Smooth muscle cell (in vitro differentiated cells): ENCODE measurements at regions not wholly inside any gene's neighbourhood (a gene's known extent, or its start where the extent isn't known, plus 50 kb on each side); places are given as distances from the start of the nearest gene placed in this dataset.
"Not testable (repeated sequence)": the region's sequence is repeated elsewhere in the genome, so short reads cannot be mapped to it uniquely, and the experiment has no call there.

Experiments
- DNase-seq: peaks from one replicate; lab custom pipeline; 2025; ENCODE audit not compliant: unreplicated experiment; lab: John Stamatoyannopoulos, UW
- H2AFZ ChIP-seq: fragments of 200-600 bp; sonication (generic); 2 replicates; pipeline ENCODE4 v1.6.0; 2016; ENCODE audit warnings: antibody characterized with exemption, low read depth, mild to moderate bottlenecking
- H3F3A ChIP-seq: fragments of 200-600 bp; sonication (generic); 2 replicates; pipeline ENCODE4 v1.6.0; 2017; ENCODE audit warnings: antibody characterized with exemption, low read depth
- H3K27ac ChIP-seq: fragments of 200-600 bp; sonication (generic); 2 replicates; pipeline ENCODE4 v1.5.1; 2016; ENCODE audit warnings: low read depth, mild to moderate bottlenecking
- H3K27me3 ChIP-seq: fragments of 200-600 bp; sonication (generic); 2 replicates; pipeline ENCODE4 v1.6.1; 2016; ENCODE audit warnings: low read depth, mild to moderate bottlenecking
- H3K36me3 ChIP-seq: fragments of 200-600 bp; sonication (generic); 2 replicates; pipeline ENCODE4 v1.5.1; 2016; ENCODE audit warnings: low read depth
- H3K4me1 ChIP-seq: fragments of 200-600 bp; sonication (generic); 2 replicates; pipeline ENCODE4 v1.5.1; 2016; ENCODE audit warnings: low read depth
- H3K4me2 ChIP-seq: fragments of 200-600 bp; sonication (generic); 2 replicates; pipeline ENCODE4 v1.6.0; 2016; ENCODE audit warnings: mild to moderate bottlenecking
- H3K4me3 ChIP-seq: fragments of 200-600 bp; sonication (generic); 2 replicates; pipeline ENCODE4 v1.5.1; 2016; ENCODE audit warnings: mild to moderate bottlenecking
- H3K79me2 ChIP-seq: fragments of 200-600 bp; sonication (generic); 2 replicates; pipeline ENCODE4 v1.6.0; 2016; ENCODE audit warnings: low read depth, mild to moderate bottlenecking
- H3K9ac ChIP-seq: fragments of 200-600 bp; sonication (generic); 2 replicates; pipeline ENCODE4 v1.6.0; 2016; ENCODE audit warnings: low read depth
- H3K9me3 ChIP-seq: fragments of 200-600 bp; sonication (generic); replicated peaks from 2 replicates; pipeline ENCODE4 v1.5.1; 2016; ENCODE audit warnings: low read depth
- H4K20me1 ChIP-seq: fragments of 200-600 bp; sonication (generic); 2 replicates; pipeline ENCODE4 v1.6.0; 2016; ENCODE audit warnings: low read depth
- WGBS: methylation state at CpG from one replicate; pipeline ENCODE4 v1.1.7; 2016; ENCODE audit warnings: low lambda C conversion rate; 5-methylcytosine and 5-hydroxymethylcytosine counted together
- TF ChIP-seq, protein P1 (sequence below): fragments of 200-600 bp; sonication (generic); IDR thresholded peaks from 2 replicates; pipeline ENCODE4 v1.5.1; 2017; ENCODE audit warnings: borderline replicate concordance, mild to moderate bottlenecking, antibody characterized with exemption; ENCODE audit not compliant: insufficient read depth, poor library complexity, severe bottlenecking

DNA sequence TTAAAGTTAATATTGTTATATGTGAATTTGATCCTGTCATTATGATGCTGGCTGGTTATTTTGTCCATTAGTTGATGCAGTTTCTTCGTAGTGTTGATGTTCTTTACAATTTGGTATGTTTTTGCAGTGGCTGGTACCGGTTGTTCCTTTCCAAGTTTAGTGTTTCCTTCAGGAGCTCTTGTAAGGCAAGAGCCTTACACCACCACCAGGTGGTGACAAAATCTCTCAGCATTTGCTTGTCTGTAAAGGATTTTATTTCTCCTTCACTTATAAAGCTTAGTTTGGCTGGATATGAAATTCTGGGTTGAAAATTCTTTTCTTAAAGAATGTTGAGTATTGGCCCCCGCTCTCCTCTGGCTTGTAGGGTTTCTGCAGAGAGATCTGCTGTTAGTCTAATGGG is 86.4 kb upstream of the UNC13C start:
- WGBS, result 62% methylated on average over 3 of the region's 3 CpGs
- H3K9ac ChIP-seq, H3K27ac ChIP-seq, H3K4me3 ChIP-seq, H4K20me1 ChIP-seq, H3K36me3 ChIP-seq, H3F3A ChIP-seq, H2AFZ ChIP-seq, DNase-seq, H3K79me2 ChIP-seq, H3K4me1 ChIP-seq, H3K4me2 ChIP-seq, H3K9me3 ChIP-seq, H3K27me3 ChIP-seq: not testable (repeated sequence)
- TF ChIP-seq, protein P1, sequence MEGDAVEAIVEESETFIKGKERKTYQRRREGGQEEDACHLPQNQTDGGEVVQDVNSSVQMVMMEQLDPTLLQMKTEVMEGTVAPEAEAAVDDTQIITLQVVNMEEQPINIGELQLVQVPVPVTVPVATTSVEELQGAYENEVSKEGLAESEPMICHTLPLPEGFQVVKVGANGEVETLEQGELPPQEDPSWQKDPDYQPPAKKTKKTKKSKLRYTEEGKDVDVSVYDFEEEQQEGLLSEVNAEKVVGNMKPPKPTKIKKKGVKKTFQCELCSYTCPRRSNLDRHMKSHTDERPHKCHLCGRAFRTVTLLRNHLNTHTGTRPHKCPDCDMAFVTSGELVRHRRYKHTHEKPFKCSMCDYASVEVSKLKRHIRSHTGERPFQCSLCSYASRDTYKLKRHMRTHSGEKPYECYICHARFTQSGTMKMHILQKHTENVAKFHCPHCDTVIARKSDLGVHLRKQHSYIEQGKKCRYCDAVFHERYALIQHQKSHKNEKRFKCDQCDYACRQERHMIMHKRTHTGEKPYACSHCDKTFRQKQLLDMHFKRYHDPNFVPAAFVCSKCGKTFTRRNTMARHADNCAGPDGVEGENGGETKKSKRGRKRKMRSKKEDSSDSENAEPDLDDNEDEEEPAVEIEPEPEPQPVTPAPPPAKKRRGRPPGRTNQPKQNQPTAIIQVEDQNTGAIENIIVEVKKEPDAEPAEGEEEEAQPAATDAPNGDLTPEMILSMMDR, result peak; percentile 10

DNA sequence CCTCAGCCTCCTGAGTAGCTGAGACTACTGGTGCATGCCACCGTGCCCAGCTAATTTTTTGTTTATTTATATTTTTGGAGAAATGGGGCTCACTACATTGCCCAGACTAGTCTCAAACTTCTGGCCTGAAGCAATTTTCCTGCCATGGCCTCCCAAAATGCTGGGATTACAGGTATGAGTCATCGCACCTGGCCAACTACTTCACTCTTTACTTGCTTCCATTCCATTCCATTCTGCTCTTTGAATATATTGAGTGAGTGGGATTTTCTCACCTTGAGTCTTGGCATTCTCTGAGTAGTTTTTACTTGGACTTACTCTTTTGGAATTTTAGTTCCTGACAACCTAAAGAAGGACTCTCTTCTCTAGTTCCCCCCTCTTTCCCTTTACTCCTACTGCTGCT is 93.8 kb upstream of the UNC13C start:
- no peak overlapping the region for H3K4me2 ChIP-seq
- TF ChIP-seq, protein P1, result no peak
- no peaks in the 10 kb centered on the region for H3K79me2 ChIP-seq
- no peak overlapping the region for H3K4me3 ChIP-seq
- no peak overlapping the region for H3K9ac ChIP-seq
- 87% methylated on average over 2 of the region's 2 CpGs for WGBS
- no peaks in the 10 kb centered on the region for H3F3A ChIP-seq
- no peak overlapping the region for H2AFZ ChIP-seq
- no peak overlapping the region for H3K27ac ChIP-seq
- H3K36me3 ChIP-seq, result no peaks in the 10 kb centered on the region
- H3K27me3 ChIP-seq, result no peaks in the 10 kb centered on the region
- no peaks in the 10 kb centered on the region for H4K20me1 ChIP-seq
- no peak for DNase-seq
- H3K9me3 ChIP-seq, result no peaks in the 10 kb centered on the region
- no peaks in the 10 kb centered on the region for H3K4me1 ChIP-seq

DNA sequence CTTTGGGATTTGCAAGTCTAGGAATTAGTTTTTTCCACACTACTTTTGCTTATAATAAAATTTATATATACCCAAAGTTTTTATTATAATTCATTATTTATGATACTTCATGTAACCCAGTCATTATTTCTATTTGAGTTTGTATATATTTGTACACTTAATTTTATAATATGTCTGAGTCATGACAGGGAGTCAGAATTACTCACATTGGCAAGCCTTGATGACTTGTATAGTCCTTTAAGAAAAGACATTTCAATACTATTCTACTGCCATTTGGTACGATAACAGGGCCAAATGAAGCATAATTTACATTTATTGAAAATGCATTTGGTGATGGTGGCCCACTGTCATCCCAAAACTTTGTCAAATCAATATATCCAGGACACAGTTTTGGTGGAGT is 95.9 kb upstream of the UNC13C start:
- H3K36me3 ChIP-seq, result no peaks in the 10 kb centered on the region
- H3K79me2 ChIP-seq, result no peaks in the 10 kb centered on the region
- DNase-seq, result no peak
- H3K4me1 ChIP-seq, result no peaks in the 10 kb centered on the region
- TF ChIP-seq, protein P1, result no peak
- no peak overlapping the region for H3K4me3 ChIP-seq
- H2AFZ ChIP-seq, result no peak overlapping the region
- no peak overlapping the region for H3K4me2 ChIP-seq
- H3K9me3 ChIP-seq, result no peaks in the 10 kb centered on the region
- H3K27ac ChIP-seq, result no peak overlapping the region
- no peak overlapping the region for H3K9ac ChIP-seq
- H3K27me3 ChIP-seq, result no peaks in the 10 kb centered on the region
- 0% methylated on average over 1 of the region's 1 CpG for WGBS
- no peaks in the 10 kb centered on the region for H4K20me1 ChIP-seq
- no peaks in the 10 kb centered on the region for H3F3A ChIP-seq

DNA sequence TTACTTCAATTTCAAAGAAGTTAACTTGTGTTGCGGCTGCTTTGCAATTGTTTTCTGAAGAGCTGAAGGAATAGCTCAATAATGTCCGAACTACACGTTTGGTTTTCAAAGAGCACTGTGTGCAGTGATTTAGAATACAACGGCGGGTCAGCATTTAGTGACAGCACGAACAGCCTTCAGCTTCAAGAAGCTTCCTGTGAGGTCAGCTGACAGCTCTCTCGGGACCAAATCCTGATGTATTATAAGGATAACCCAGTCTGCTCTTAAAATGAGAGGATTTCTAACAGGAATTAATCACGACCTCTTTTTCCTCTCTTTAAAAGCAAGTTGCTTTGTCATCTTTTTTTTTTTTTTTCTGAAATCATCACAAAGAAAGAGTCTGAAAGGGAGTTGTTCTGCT is 97.9 kb upstream of the UNC13C start:
- TF ChIP-seq, protein P1, result no peak
- Histone ChIP-seq H3K4me1 (no peaks in the 10 kb centered on the region), H3F3A (no peaks in the 10 kb centered on the region), H2AFZ (peak overlapping the region; percentile 76), H3K4me3 (no peak overlapping the region), H3K79me2 (no peaks in the 10 kb centered on the region), H4K20me1 (no peaks in the 10 kb centered on the region), H3K36me3 (no peaks in the 10 kb centered on the region), H3K9me3 (no peaks in the 10 kb centered on the region), H3K27ac (no peak overlapping the region), H3K4me2 (peak overlapping the region; percentile 47), H3K27me3 (no peaks in the 10 kb centered on the region), H3K9ac (no peak overlapping the region)
- 50% methylated on average over 8 of the region's 8 CpGs for WGBS
- DNase-seq, result no peak
